Stomach (tissue), 4 donors: ENCODE measurements at regions not wholly inside any gene's neighbourhood (a gene's known extent, or its start where the extent isn't known, plus 50 kb on each side); places are given as distances from the start of the nearest gene placed in this dataset.

Experiments
- CTCF ChIP-seq, 7 experiments: fragments of 450-650 bp in 4 of 7; fragments of 200-600 bp in 3 of 7; sonication (generic) in 3 of 7; IDR thresholded peaks; one replicate each; pipeline ENCODE4 v1.5.1; 2016 to 2019; ENCODE audit warnings: antibody characterized with exemption in 7 of 7, control low read depth in 2 of 7, mild to moderate bottlenecking in 1 of 7
- EP300 ChIP-seq: sonication (generic); formaldehyde crosslinking; IDR thresholded peaks from one replicate; pipeline ENCODE4 v1.6.1; 2017; ENCODE audit warnings: antibody characterized with exemption
- POLR2A ChIP-seq, 4 donors: fragments of 450-650 bp; IDR thresholded peaks; one replicate each; pipeline ENCODE4 v1.6.1; 2016; ENCODE audit warnings: antibody characterized with exemption in 4 of 4, control low read depth in 2 of 4, mild to moderate bottlenecking in 1 of 4, moderate library complexity in 1 of 4

DNA sequence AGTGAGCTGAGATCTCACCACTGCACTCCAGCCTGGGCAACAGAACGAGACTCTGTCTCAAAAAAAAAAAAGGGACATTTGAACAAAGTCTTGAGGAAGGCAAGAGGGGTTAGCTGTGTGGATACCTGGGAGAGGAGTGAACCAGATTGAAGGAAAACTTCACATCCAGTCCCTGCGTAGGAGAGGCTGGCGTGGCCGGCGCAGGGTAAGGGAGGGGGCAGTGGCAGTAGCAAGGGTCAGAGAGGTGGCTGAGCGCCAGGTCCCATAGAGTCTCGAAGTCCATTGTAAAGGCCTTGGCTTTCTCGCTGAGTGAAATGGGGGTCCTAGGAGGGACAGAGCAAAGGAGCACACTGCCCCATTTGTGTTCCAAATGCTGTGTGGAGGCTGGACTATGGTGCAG lies 171.8 kb upstream of the WSCD1 start:
- TF ChIP-seq CTCF (IDR thresholded peaks at IDR 0.05) (no peak), POLR2A (IDR thresholded peaks at IDR 0.05) (no peak), EP300 (no peak)
